ENCODE measurements at regions not wholly inside any gene's neighbourhood (a gene's known extent, or its start where the extent isn't known, plus 50 kb on each side); places are given as distances from the start of the nearest gene placed in this dataset.
"Not testable (repeated sequence)": the region's sequence is repeated elsewhere in the genome, so short reads cannot be mapped to it uniquely, and the experiment has no call there.

- no peak for DNase-seq
These were observed 484.0 kb upstream of the MAP2 start for GRCh38 chr2:208939852-208940251.

- DNase-seq = no peak
These were observed 478.1 kb upstream of the MAP2 start for GRCh38 chr2:208945719-208946256.

GRCh38 chr2:208948073-208948472 is 475.8 kb upstream of the MAP2 start:
- no peak for DNase-seq

GRCh38 chr2:208970070-208970469 is 453.8 kb upstream of the MAP2 start:
- DNase-seq = no peak

GRCh38 chr2:208977582-208977981 is 446.3 kb upstream of the MAP2 start:
- no peak for DNase-seq

- DNase-seq = no peak
These were observed 444.9 kb upstream of the MAP2 start for GRCh38 chr2:208978946-208979345.

- no peak for DNase-seq
These were observed 443.5 kb upstream of the MAP2 start for GRCh38 chr2:208980321-208980720.

- no peak for DNase-seq
These were observed 441.0 kb upstream of the MAP2 start for GRCh38 chr2:208982831-208983230.

GRCh38 chr2:208983486-208983885 is 440.4 kb upstream of the MAP2 start:
- no peak for DNase-seq

GRCh38 chr2:208984376-208985090 is 439.3 kb upstream of the MAP2 start:
- no peak for DNase-seq

- DNase-seq = no peak
These were observed 438.2 kb upstream of the MAP2 start for GRCh38 chr2:208985644-208986043.

GRCh38 chr2:208990716-208991115 is 433.1 kb upstream of the MAP2 start:
- no peak for DNase-seq

- no peak for DNase-seq
These were observed 423.9 kb upstream of the MAP2 start for GRCh38 chr2:208999911-209000310.

- no peak for DNase-seq
These were observed 421.8 kb upstream of the MAP2 start for GRCh38 chr2:209002054-209002453.

GRCh38 chr2:209005371-209005770 is 418.5 kb upstream of the MAP2 start:
- DNase-seq = no peak

GRCh38 chr2:209008636-209009287 is 415.1 kb upstream of the MAP2 start:
- DNase-seq = no peak

- not testable (repeated sequence) for DNase-seq
These were observed 405.2 kb upstream of the MAP2 start for GRCh38 chr2:209018633-209019032.

GRCh38 chr2:209029249-209029648 is 394.6 kb upstream of the MAP2 start:
- DNase-seq = no peak

GRCh38 chr2:209044307-209044706 is 379.5 kb upstream of the MAP2 start:
- no peak for DNase-seq

GRCh38 chr2:209046163-209046562 is 377.7 kb upstream of the MAP2 start:
- DNase-seq = no peak

- no peak for DNase-seq
These were observed 374.2 kb upstream of the MAP2 start for GRCh38 chr2:209049608-209050007.

GRCh38 chr2:209062210-209062609 is 361.6 kb upstream of the MAP2 start:
- no peak for DNase-seq

GRCh38 chr2:209070262-209070661 is 353.6 kb upstream of the MAP2 start:
- no peak for DNase-seq

GRCh38 chr2:209073151-209073550 is 350.7 kb upstream of the MAP2 start:
- DNase-seq = no peak

GRCh38 chr2:209074711-209075110 is 349.1 kb upstream of the MAP2 start:
- DNase-seq = no peak

Data from RPMI8226 (cell line).